ENCODE measurements at regions not wholly inside any gene's neighbourhood (a gene's known extent, or its start where the extent isn't known, plus 50 kb on each side); places are given as distances from the start of the nearest gene placed in this dataset.
"Not testable (repeated sequence)": the region's sequence is repeated elsewhere in the genome, so short reads cannot be mapped to it uniquely, and the experiment has no call there.

DNA sequence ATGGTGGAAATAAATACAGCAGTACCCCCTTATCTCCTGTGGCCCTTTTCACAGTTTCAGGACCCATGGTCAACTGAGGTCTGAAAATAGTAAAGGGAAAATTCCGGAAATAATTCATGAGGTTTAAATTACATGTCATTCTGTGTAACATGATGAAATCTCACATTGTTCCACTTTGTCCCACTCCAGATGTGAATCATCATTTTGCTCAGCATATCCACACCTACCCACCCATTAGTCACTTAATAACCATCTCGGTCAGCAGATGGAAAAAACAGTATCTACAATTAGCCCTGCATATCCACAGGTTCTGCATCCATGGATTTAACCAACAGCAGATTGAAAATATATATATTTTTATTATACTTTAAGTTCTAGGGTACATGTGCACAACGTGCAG, 86.9 kb upstream of the GORAB start:
- Histone ChIP-seq H3K9me3 (no peaks in the 10 kb centered on the region), H3K27me3 (no peaks in the 10 kb centered on the region), H3K36me3 (no peaks in the 10 kb centered on the region), H3K27ac (no peak overlapping the region), H3K4me1 (no peaks in the 10 kb centered on the region), H3K4me3 (no peak overlapping the region)
- no peak for TF ChIP-seq CTCF (IDR thresholded peaks at IDR 0.05)
- TF ChIP-seq POLR2A (IDR thresholded peaks at IDR 0.05): no peak
- DNase-seq: no peak

GRCh38 chr1:170448661-170449158, 83.3 kb upstream of the GORAB start:
- no peaks in the 10 kb centered on the region for H3K36me3 ChIP-seq
- DNase-seq: no peak
- no peaks in the 10 kb centered on the region for H3K9me3 ChIP-seq
- H3K4me1 ChIP-seq: no peaks in the 10 kb centered on the region
- TF ChIP-seq POLR2A (IDR thresholded peaks at IDR 0.05): no peak
- TF ChIP-seq CTCF (IDR thresholded peaks at IDR 0.05): no peak
- no peak overlapping the region for H3K27ac ChIP-seq
- no peaks in the 10 kb centered on the region for H3K27me3 ChIP-seq
- H3K4me3 ChIP-seq: no peak overlapping the region

DNA sequence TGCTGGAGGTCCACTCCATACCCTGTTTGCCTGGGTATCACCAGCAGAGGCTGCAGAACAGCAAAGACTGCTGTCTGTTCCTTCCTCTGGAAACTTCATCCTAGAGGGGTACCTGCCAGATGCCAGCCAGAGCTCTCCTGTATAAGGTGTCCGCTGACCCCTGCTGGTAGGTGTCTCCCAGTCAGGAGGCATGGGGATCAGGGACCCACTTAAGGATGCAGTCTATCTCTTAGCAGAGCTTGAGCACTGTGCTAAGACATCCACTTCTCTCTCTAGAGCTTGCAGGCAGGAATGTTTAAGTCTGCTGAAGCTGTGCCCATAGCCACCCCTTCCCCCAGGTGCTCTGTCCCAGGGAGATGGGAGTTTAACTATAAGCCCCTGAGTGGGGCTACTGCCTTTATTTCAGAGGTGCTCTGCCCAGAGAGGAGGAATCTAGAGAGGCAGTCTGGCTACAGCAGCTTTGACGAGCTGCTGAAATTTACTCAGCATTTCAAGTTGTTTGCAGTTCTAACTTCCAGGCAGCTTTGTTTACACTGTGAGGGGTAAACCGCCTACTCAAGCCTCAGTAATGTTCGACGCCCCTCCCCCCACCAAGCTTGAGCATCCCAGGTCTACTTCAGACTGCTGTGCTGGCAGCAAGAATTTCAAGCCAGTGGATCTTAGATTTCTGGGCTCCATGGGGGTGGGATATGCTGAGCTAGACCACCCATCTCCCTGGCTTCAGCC, 74.5 kb upstream of the GORAB start:
- H3K27ac ChIP-seq, H3K27me3 ChIP-seq, H3K9me3 ChIP-seq, H3K36me3 ChIP-seq, H3K4me3 ChIP-seq, H3K4me1 ChIP-seq, DNase-seq: not testable (repeated sequence)
- TF ChIP-seq CTCF (IDR thresholded peaks at IDR 0.05): peak in 1 of 6 experiments; percentile 2

DNA sequence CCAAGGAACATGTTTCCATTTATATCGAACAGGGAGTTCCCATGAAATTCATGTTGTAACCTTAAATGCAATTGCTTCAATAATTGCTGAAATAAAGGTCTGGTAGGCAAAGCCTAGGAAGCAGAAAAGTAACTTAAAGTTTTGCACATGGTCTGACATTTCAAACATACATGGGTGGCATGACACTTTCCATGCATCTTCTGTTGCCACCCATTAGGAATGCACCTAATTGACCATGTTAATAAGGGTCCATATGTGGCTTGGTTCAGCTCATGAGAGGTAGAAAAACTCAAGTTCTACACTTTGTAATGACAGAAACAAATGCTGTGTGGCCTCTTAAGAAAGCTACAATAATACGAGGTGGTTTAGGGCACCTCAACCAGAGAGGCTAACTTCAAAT, 72.0 kb upstream of the GORAB start:
- no peaks in the 10 kb centered on the region for H3K4me1 ChIP-seq
- H3K27me3 ChIP-seq: no peaks in the 10 kb centered on the region
- no peak for DNase-seq
- no peak overlapping the region for H3K27ac ChIP-seq
- H3K36me3 ChIP-seq: no peaks in the 10 kb centered on the region
- no peaks in the 10 kb centered on the region for H3K9me3 ChIP-seq
- no peak for TF ChIP-seq CTCF (IDR thresholded peaks at IDR 0.05)
- no peak for TF ChIP-seq POLR2A (IDR thresholded peaks at IDR 0.05)
- no peak overlapping the region for H3K4me3 ChIP-seq

- Histone ChIP-seq H3K27me3 (no peaks in the 10 kb centered on the region), H3K9me3 (no peaks in the 10 kb centered on the region), H3K4me1 (no peaks in the 10 kb centered on the region), H3K27ac (no peak overlapping the region), H3K4me3 (no peak overlapping the region), H3K36me3 (no peaks in the 10 kb centered on the region)
- DNase-seq: no peak
- no peak for TF ChIP-seq CTCF (IDR thresholded peaks at IDR 0.05)
These were observed 71.4 kb upstream of the GORAB start for GRCh38 chr1:170460414-170461155.

Measured in Peyer's patch (tissue), 4 donors.